ENCODE measurements at regions not wholly inside any gene's neighbourhood (a gene's known extent, or its start where the extent isn't known, plus 50 kb on each side); places are given as distances from the start of the nearest gene placed in this dataset.
A peak's percentile ranks its signal among the peaks of the same experiment; 100 is the strongest.

GRCh38 chr11:32304521-32304920, 130.8 kb downstream of the WT1 start:
- no peak for DNase-seq (ENCODE audit: extremely low spot score, unreplicated experiment)
- H3K36me3 Mint-ChIP-seq: no peaks in the 10 kb centered on the region
- H3K27ac Mint-ChIP-seq: no peak overlapping the region
- no peak overlapping the region for H3K4me3 Mint-ChIP-seq
- no peaks in the 10 kb centered on the region for H3K9me3 Mint-ChIP-seq
- no peaks in the 10 kb centered on the region for H3K27me3 Mint-ChIP-seq
- H3K4me1 Mint-ChIP-seq (ENCODE audit: unreplicated experiment): peaks cover 5% of the 10 kb centered on the region
- TF ChIP-seq CTCF (conservative IDR thresholded peaks at IDR 0.05): no peak

- no peak for DNase-seq (ENCODE audit: extremely low spot score, unreplicated experiment)
- Mint-ChIP-seq H3K27me3 (no peaks in the 10 kb centered on the region), H3K4me1 (ENCODE audit: unreplicated experiment) (peaks cover 14% of the 10 kb centered on the region), H3K4me3 (no peak overlapping the region), H3K27ac (no peak overlapping the region), H3K9me3 (no peaks in the 10 kb centered on the region), H3K36me3 (no peaks in the 10 kb centered on the region)
- TF ChIP-seq CTCF (conservative IDR thresholded peaks at IDR 0.05): no peak
These were observed 129.9 kb downstream of the WT1 start for GRCh38 chr11:32305460-32305859.

- no peak for DNase-seq (ENCODE audit: extremely low spot score, unreplicated experiment)
- Mint-ChIP-seq H3K9me3 (no peaks in the 10 kb centered on the region), H3K4me3 (no peak overlapping the region), H3K27me3 (no peaks in the 10 kb centered on the region), H3K36me3 (no peaks in the 10 kb centered on the region), H3K27ac (no peak overlapping the region), H3K4me1 (ENCODE audit: unreplicated experiment) (peaks cover 27% of the 10 kb centered on the region)
- no peak for TF ChIP-seq CTCF (conservative IDR thresholded peaks at IDR 0.05)
These were observed 127.9 kb downstream of the WT1 start for GRCh38 chr11:32307471-32307870.

- H3K27me3 Mint-ChIP-seq: peaks cover 2% of the 10 kb centered on the region
- H3K9me3 Mint-ChIP-seq: no peaks in the 10 kb centered on the region
- no peak for TF ChIP-seq CTCF (conservative IDR thresholded peaks at IDR 0.05)
- peaks cover 31% of the 10 kb centered on the region for H3K4me1 Mint-ChIP-seq (ENCODE audit: unreplicated experiment)
- no peak for DNase-seq (ENCODE audit: extremely low spot score, unreplicated experiment)
- no peak overlapping the region for H3K27ac Mint-ChIP-seq
- H3K36me3 Mint-ChIP-seq: no peaks in the 10 kb centered on the region
- H3K4me3 Mint-ChIP-seq: no peak overlapping the region
These were observed 127.4 kb downstream of the WT1 start for GRCh38 chr11:32307913-32308312.

GRCh38 chr11:32309530-32310213, 125.7 kb downstream of the WT1 start:
- Mint-ChIP-seq H3K4me1 (ENCODE audit: unreplicated experiment) (peaks cover 36% of the 10 kb centered on the region), H3K4me3 (peak overlapping the region; percentile 38), H3K27ac (no peak overlapping the region), H3K9me3 (no peaks in the 10 kb centered on the region), H3K36me3 (no peaks in the 10 kb centered on the region), H3K27me3 (peaks cover 4% of the 10 kb centered on the region)
- DNase-seq (ENCODE audit: extremely low spot score, unreplicated experiment): no peak
- TF ChIP-seq CTCF (conservative IDR thresholded peaks at IDR 0.05): no peak

GRCh38 chr11:32310214-32310601, 125.1 kb downstream of the WT1 start:
- Mint-ChIP-seq H3K4me3 (no peak overlapping the region), H3K4me1 (ENCODE audit: unreplicated experiment) (peaks cover 39% of the 10 kb centered on the region), H3K27me3 (peaks cover 4% of the 10 kb centered on the region), H3K36me3 (no peaks in the 10 kb centered on the region), H3K27ac (no peak overlapping the region), H3K9me3 (no peaks in the 10 kb centered on the region)
- no peak for DNase-seq (ENCODE audit: extremely low spot score, unreplicated experiment)
- TF ChIP-seq CTCF (conservative IDR thresholded peaks at IDR 0.05): no peak
